NCI-H128 (cell line): ENCODE measurements at regions not wholly inside any gene's neighbourhood (a gene's known extent, or its start where the extent isn't known, plus 50 kb on each side); places are given as distances from the start of the nearest gene placed in this dataset.

Source experiments
- DNase-seq: peaks from one replicate; lab custom pipeline; 2025; ENCODE audit not compliant: unreplicated experiment; lab: John Stamatoyannopoulos, UW

DNA sequence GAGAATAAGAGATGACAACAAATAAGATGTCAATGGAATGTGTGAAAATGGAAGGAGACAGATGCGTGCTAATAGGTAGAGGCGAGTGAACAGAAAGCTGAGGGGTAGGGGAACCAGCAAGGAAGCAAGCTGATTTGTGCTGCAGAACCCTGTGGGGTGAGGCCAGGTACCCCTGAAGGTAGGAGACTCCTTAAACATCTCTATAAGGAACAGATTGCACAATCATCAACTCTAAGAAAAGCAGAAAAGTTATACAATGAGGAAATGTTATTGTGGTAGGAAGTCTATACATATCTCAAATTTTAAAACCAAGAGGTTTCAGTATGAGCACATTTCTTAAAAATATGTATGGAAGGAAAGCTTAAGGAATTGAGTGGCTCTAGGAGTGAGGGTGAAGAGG is 315.0 kb upstream of the TPM1 start:
- DNase-seq = no peak

GRCh38 chr15:62730825-62731224 is 311.7 kb upstream of the TPM1 start:
- DNase-seq = no peak

DNA sequence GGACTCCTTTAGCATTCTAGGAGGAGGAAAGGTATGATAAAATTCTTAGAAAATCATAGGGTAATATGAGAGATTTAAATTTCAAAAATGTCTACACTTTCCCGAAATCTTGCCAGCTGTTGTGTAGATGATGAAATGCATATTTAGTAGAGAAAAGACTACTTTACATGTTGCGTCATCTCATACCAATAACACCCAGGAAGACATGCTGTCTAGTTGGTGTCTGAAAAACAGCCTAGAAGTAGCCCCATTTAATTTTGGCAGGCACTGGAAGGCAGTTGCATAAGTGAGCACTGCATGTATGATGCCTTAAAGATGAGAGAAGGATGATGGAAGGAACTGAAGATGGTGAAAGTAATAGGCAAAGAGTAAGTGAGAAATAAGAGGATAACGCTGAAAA is 310.5 kb upstream of the TPM1 start:
- no peak for DNase-seq

- no peak for DNase-seq
Observed at GRCh38 chr15:62734706-62735105, 307.8 kb upstream of the TPM1 start.

DNA sequence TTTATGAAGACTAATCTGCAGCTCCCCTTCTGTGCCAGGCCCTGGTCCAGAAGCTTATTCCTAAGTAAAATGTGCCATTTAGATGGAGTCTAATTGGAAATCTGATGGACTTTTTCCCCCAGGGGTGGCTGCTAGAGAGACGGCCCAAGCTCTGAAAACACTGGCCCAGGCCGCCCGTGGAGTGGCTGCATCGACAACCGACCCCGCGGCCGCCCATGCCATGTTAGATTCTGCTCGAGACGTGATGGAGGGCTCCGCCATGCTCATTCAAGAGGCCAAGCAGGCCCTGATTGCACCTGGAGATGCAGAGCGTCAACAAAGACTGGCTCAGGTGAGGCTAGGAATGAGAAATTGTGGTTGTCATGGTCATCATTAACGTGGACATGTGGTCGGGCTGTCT is 305.8 kb upstream of the TPM1 start:
- no peak for DNase-seq

DNA sequence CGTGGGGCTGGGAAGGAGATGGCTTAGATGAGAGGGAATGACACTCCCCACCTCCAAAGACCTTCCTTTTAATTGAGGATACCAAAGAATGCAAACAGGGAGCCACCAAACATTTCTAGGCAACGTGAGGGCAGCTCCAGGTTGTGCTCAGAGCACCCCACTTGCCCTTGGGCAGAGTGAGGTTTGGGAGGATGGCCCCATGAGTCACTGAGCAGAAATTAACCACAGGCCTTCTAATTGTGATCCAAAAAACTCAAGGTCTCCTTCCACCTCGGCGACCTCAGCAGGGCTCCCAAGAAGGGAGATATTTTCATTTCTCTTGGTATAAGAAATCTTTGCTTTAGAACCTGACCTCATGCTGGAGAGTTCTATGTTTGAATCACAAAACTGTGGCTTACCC is 305.0 kb upstream of the TPM1 start:
- DNase-seq = no peak

DNA sequence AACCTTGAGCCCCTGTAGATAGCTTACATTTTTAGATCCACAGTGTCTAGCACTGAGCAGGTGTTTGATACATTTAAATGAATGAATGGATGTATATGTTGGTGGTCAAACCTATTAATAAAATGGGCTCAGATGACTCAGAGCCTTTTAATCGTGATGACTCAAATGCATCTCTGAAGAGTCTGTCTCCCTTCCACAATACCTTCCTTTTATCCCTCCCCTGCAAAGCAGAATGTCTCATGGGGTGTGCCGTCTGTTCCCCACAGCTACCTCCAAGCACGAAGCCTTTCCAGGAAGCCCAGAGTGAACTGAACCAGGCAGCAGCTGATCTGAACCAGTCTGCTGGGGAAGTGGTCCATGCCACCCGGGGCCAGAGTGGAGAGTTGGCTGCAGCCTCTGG is 303.5 kb upstream of the TPM1 start:
- DNase-seq = no peak

DNA sequence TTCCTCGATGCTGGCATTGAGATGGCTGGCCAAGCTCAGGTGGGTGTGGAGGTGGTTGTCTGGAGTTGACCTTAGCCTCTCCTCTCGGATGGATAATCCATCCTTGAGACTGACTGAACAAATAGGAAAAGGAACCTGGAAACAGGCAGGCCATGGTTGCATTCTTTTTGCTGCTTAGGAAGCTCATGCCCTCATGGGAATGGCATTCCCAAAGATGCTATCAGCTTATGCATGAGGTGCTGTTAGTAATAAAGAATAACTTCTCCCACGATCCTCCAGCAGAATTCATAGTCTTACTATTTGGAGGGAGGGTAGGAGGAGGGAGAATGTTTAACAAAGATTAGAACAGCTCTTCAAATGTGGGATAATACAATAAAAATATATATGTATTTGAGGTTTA is 303.0 kb upstream of the TPM1 start:
- no peak for DNase-seq

DNA sequence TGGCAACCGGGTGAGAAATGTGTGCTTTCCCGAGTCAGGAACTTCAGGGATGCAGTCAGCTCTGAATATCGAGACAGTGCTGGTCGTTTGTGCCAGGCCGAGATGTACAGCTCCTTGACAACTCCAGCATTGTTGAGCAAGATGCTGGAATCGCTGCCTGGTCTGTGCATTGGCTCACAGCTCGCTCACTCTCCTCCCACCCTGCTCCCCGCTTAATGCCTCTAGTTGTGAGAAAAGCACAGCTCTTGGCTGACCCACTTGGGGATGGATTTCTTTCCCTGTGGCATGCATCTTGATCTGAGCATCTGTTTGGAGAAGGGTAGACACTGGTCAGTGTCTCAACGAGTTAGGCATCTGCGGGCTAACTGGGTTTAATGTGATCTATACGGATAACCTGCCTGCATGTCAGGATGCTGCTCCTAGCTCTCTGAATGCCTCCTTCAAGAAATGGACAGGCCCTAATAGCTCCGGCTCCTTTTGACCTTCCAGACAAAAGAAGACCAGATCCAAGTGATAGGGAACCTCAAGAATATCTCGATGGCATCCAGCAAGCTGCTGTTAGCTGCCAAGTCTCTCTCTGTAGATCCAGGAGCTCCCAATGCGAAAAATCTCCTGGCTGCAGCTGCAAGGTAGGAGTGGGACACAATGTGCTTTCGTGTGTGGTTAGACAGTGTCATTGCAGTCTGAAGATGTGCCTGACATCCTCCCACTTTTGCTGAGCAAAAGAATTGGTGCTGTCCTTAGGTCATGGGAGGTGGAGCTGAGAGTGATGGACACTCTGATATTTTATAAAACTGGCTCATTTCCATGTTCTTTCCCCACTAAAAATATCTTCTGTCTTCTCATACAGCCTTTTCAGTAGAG is 302.2 kb upstream of the TPM1 start:
- DNase-seq = no peak

DNA sequence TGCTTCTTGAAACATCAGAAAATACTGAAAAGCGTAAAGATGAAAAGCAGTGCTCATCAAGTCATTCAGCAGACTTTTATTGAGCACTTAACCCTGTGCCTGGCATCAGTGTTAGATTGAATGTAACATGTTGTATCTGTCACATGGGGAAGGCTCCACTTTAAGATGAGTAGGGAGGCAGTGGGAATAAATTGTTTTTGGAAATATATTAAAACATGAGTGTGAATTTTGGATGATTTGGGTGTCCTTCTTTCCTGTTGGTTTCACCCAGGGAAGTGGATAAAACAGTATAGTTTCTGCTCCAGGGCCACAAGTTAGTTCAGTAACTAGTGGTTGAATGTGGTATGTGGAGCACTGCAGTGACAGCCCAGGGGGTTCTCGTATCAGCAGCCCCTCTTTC is 301.4 kb upstream of the TPM1 start:
- no peak for DNase-seq

GRCh38 chr15:62742409-62743171 is 300.0 kb upstream of the TPM1 start:
- no peak for DNase-seq

DNA sequence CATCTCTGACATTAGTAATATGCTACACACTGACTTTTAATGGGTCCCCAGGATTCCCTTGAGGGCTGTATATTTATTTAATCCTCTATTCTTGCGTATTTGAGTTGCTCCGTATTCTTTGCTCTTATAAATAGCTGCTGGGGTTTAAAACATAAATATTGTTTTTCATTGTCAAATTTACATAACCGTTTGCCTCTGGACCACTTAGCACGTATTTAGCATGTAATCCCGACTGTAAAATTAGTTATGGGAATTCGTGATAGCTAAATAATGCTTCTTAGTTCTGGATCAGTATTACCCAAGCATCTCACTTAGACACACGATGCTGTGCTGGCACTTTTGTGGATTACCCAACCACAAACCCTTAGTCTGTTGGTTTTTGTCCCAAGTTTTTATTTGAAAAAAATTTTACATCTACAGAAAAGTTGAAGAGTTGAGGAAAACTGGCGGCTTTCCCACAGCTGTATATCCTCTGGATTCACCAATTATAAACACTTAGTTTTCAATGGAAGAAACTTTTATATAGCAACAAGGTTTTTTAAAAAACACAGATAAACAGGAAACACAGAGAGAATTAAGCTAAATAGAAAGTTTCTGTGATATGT is 296.8 kb upstream of the TPM1 start:
- no peak for DNase-seq

GRCh38 chr15:62748196-62748595 is 294.4 kb upstream of the TPM1 start:
- DNase-seq = no peak

DNA sequence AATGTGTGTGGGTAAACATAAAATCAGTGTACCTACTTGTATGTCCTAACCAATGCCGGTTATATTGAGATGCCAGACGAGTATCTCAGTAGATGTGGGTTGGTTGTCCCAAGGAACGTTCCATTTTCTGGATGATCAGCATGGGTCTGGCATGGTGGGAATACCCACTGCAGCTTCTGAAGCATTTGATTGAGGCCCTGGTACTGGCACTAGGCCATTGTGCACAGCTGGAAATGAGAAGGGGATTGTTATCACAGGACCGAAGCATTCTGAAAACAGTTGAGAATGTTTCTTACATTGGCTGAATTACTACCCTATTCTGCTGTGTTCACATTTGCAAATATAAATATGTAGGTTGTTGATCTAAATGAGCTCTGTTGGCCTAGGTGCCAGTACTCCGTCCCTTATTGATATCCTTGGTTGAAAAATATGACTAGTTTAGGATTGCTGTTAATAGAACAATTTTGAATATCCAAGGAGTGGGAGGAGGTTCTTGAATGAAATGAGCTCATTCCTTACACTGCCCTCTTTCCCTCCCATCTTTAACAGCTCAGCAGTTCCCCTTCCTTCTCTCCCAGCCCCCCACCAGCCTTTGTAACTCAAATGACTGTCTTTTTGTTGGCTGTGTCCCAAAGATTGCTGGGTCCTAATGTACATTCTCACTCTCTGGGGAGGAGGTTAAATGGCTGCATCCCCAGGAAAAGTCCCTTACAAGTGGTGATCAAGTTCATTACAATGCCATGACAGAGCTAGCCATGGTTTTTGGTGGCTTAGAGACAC is 293.3 kb upstream of the TPM1 start:
- no peak for DNase-seq

- no peak for DNase-seq
Observed at GRCh38 chr15:62750471-62750870, 292.1 kb upstream of the TPM1 start.

- no peak for DNase-seq
Observed at GRCh38 chr15:62752657-62753517, 289.7 kb upstream of the TPM1 start.

DNA sequence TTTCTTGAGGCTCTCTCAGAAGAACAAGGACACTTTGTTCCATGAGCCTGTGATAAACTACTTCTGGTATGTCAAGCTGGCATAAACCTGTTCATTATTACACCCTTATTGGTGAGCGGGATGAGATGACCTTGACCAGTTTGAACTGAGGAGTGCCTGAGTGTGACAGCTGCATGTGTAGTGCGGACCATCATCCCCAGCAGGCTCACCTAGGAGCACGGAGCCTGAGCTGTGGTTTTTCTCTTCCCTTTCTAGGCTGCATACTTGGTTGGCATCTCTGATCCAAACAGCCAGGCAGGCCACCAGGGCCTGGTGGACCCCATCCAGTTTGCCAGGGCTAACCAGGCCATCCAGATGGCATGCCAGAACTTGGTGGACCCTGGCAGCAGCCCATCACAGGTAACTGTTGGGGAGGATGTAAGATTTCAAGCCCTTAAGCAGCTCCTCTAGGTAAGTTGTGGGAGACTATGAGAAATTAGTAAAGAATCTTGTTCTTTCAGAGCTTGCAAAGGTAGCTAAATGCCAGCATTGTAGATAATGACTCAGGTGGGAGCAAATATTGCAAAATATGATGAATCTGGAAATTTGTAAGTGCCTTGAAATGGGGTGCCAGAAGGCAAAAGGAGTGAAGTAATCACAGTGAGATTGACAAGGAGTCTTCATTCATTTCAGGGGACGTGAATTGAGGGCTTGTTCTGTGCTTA is 288.9 kb upstream of the TPM1 start:
- DNase-seq = no peak

GRCh38 chr15:62756326-62756994 is 286.1 kb upstream of the TPM1 start:
- no peak for DNase-seq

- DNase-seq = no peak
Observed at GRCh38 chr15:62756995-62757360, 285.6 kb upstream of the TPM1 start.
